Loucy (cell line): ENCODE measurements at regions not wholly inside any gene's neighbourhood (a gene's known extent, or its start where the extent isn't known, plus 50 kb on each side); places are given as distances from the start of the nearest gene placed in this dataset.

Experiments used
- CTCF ChIP-seq: fragments of 200-600 bp; sonication (generic); conservative IDR thresholded peaks from 2 replicates; pipeline ENCODE4 v1.5.1; 2014; ENCODE audit warnings: mild to moderate bottlenecking, antibody characterized with exemption, low read length
- EZH2phosphoT487 ChIP-seq: fragments of 200-600 bp; IDR thresholded peaks from 2 replicates; pipeline ENCODE4 v1.6.1; 2018; ENCODE audit warnings: antibody characterized with exemption, mild to moderate bottlenecking, moderate library complexity, borderline replicate concordance

GRCh38 chr16:79317521-79317920 lies 283.0 kb downstream of the MAF start:
- no peak for TF ChIP-seq CTCF
- TF ChIP-seq EZH2phosphoT487 = no peak
